Right lobe of liver (tissue), 6 donors: ENCODE measurements at regions not wholly inside any gene's neighbourhood (a gene's known extent, or its start where the extent isn't known, plus 50 kb on each side); places are given as distances from the start of the nearest gene placed in this dataset.
A peak's percentile ranks its signal among the peaks of the same experiment; 100 is the strongest.

Source experiments
- ATAC-seq, 4 donors: fragments of 200-7000 bp; cut with Tn5 transposase; one replicate each; pipeline ENCODE4 v1.9.1; 2020; ENCODE audit warnings: mild to moderate bottlenecking in 4 of 4, moderate library complexity in 4 of 4
- DNase-seq, 3 donors: peaks; one replicate each; pipeline ENCODE4 v3.0.0-alpha.2; 2020
- H3K27ac ChIP-seq, 3 donors: fragments of 200-600 bp; one replicate each; pipeline ENCODE4 v1.8.0; 2022
- H3K27me3 ChIP-seq, 2 donors: fragments of 200-600 bp; one replicate each; pipeline ENCODE4 v1.8.0; 2022
- H3K36me3 ChIP-seq, 4 donors: fragments of 200-600 bp; sonication (generic) in 1 of 4; one replicate each; pipeline versions ENCODE4 v1.5.1 to v1.8.0; 2017 to 2022; ENCODE audit warnings: control low read depth in 1 of 4
- H3K4me1 ChIP-seq, 4 donors: fragments of 200-600 bp; sonication (generic) in 1 of 4; one replicate each; pipeline versions ENCODE4 v1.5.1 to v1.8.0; 2017 to 2022; ENCODE audit warnings: control low read depth in 1 of 4
- H3K4me3 ChIP-seq, 3 donors: fragments of 200-600 bp; one replicate each; pipeline ENCODE4 v1.8.0; 2022
- H3K9me3 ChIP-seq, 4 donors: fragments of 200-600 bp; sonication (generic) in 1 of 4; one replicate each; pipeline versions ENCODE4 v1.5.1 to v1.8.0; 2017 to 2022; ENCODE audit warnings: control low read depth in 1 of 4
- CTCF ChIP-seq, 4 donors: fragments of 200-600 bp in 3 of 4; fragments of 450-650 bp in 1 of 4; IDR thresholded peaks; one replicate each; pipeline versions ENCODE4 v1.5.1 to v1.8.0; 2016 to 2022; ENCODE audit warnings: antibody characterized with exemption in 4 of 4, mild to moderate bottlenecking in 2 of 4
- POLR2A ChIP-seq: fragments of 450-650 bp; IDR thresholded peaks from one replicate; pipeline ENCODE4 v1.6.1; 2017; ENCODE audit warnings: antibody characterized with exemption, mild to moderate bottlenecking
- WGBS: methylation state at CpG from one replicate; pipeline ENCODE4 v1.1.6; 2018; ENCODE audit warnings: low coverage, low lambda C conversion rate; ENCODE audit not compliant: insufficient coverage; ENCODE audit errors: missing lambda C conversion rate; 5-methylcytosine and 5-hydroxymethylcytosine counted together
- intact Hi-C, 2 donors: fragments of 100-400 bp; cut with DNase I; formaldehyde crosslinking; loops; one replicate each; pipeline versions ENCODE4 v1.11.2 to v1.14.1; 2022
- donor health status: DM: no; HTN: yes; CAD: no.
- donor health status: DM: no; HTN: no; CAD: no.
- donor health status: DM: no; HTN: no; CAD: no.
- donor health status: DM: no; HTN: yes; CAD: no.
- donor health status: DM: no; HTN: yes; CAD: no.

- peak; percentile 27 to 52 (median 44) for ATAC-seq
- TF ChIP-seq POLR2A, result no peak
- TF ChIP-seq CTCF (IDR thresholded peaks at IDR 0.05), result peak; percentile 14 to 37 (median 25)
- Histone ChIP-seq H3K9me3 (no peaks in the 10 kb centered on the region), H3K4me1 (no peaks in the 10 kb centered on the region), H3K36me3 (no peaks in the 10 kb centered on the region), H3K27me3 (no peaks in the 10 kb centered on the region), H3K27ac (no peak overlapping the region), H3K4me3 (no peak overlapping the region)
- DNase-seq, result no peak
- 55% methylated on average over 9 of the region's 11 CpGs for WGBS
- intact Hi-C loops, result no loop called here
Measured at GRCh38 chr1:94599095-94599813, 57.7 kb upstream of the F3 start.

- no peaks in the 10 kb centered on the region for H3K9me3 ChIP-seq
- H3K4me3 ChIP-seq, result no peak overlapping the region
- 68% methylated on average over 3 of the region's 3 CpGs for WGBS
- DNase-seq, result no peak
- TF ChIP-seq POLR2A, result no peak
- no peak for TF ChIP-seq CTCF (IDR thresholded peaks at IDR 0.05)
- H3K4me1 ChIP-seq, result no peaks in the 10 kb centered on the region
- no peak for ATAC-seq
- no peaks in the 10 kb centered on the region for H3K36me3 ChIP-seq
- H3K27me3 ChIP-seq, result no peaks in the 10 kb centered on the region
- H3K27ac ChIP-seq, result no peak overlapping the region
- intact Hi-C loops, result no loop called here
Measured at GRCh38 chr1:94597701-94598100, 56.1 kb upstream of the F3 start.

GRCh38 chr1:94596260-94596659 lies 54.7 kb upstream of the F3 start:
- TF ChIP-seq CTCF (IDR thresholded peaks at IDR 0.05) (no peak), POLR2A (no peak)
- intact Hi-C loops, result no loop called here
- Histone ChIP-seq H3K36me3 (no peaks in the 10 kb centered on the region), H3K27ac (no peak overlapping the region), H3K4me1 (no peaks in the 10 kb centered on the region), H3K9me3 (no peaks in the 10 kb centered on the region), H3K27me3 (no peaks in the 10 kb centered on the region), H3K4me3 (no peak overlapping the region)
- DNase-seq, result no peak
- no peak for ATAC-seq
- 80% methylated on average over 1 of the region's 3 CpGs for WGBS

- ATAC-seq, result no peak
- TF ChIP-seq CTCF (IDR thresholded peaks at IDR 0.05) (no peak), POLR2A (no peak)
- 28% methylated on average over 3 of the region's 5 CpGs for WGBS
- Histone ChIP-seq H3K27me3 (no peaks in the 10 kb centered on the region), H3K4me3 (no peak overlapping the region), H3K9me3 (no peaks in the 10 kb centered on the region), H3K27ac (no peak overlapping the region), H3K4me1 (no peaks in the 10 kb centered on the region), H3K36me3 (no peaks in the 10 kb centered on the region)
- intact Hi-C loops, result no loop called here
- DNase-seq, result no peak
Measured at GRCh38 chr1:94595658-94596057, 54.1 kb upstream of the F3 start.
